Stimulated activated CD8-positive, alpha-beta memory T cell treated with anti-CD3 and anti-CD28 coated beads, Interleukin-4, amount 100 ng/mL, for 24 hours (primary cell): ENCODE measurements at regions not wholly inside any gene's neighbourhood (a gene's known extent, or its start where the extent isn't known, plus 50 kb on each side); places are given as distances from the start of the nearest gene placed in this dataset.

Experiments
- DNase-seq: peaks from one replicate; pipeline ENCODE4 v3.0.0-alpha.2; 2020; ENCODE audit warnings: low read depth

DNA sequence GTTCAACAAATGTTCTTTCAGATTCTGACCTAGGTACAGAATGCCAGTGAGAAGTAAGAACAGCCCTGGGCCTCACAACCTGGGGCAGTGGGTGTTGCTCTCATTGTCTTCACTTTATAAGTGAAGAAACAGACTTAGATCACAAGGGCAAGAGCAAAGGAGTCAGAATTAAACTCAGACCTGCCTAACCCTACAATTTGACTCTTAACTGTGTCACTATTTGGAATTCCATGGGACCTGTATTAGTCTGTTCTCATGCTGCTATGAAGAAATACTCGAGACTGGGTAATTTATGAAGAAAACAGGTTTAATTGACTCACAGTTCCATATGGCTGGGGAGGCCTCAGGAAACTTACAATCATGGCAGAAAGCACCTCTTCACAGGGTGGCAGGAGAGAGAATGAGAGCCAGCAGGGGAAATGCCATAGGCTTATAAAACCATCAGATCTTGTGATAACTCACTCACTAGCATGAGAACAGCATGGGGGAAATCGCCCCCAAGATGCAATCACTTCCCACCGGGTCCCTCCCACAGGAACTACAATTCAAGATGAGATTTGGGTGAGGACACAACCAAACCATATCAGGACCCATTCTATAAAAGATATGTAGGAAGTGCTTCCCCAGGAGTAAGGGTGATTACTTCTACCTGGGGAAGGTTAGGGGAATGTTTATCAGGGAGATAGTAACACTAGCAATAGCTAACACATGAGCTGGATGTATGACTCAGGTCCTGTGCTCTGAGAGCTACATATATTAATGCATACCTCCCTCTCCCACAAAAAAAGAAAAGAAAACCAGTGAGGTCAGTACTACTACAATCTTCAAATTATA lies 270.1 kb downstream of the SOX9 start:
- no peak for DNase-seq

DNA sequence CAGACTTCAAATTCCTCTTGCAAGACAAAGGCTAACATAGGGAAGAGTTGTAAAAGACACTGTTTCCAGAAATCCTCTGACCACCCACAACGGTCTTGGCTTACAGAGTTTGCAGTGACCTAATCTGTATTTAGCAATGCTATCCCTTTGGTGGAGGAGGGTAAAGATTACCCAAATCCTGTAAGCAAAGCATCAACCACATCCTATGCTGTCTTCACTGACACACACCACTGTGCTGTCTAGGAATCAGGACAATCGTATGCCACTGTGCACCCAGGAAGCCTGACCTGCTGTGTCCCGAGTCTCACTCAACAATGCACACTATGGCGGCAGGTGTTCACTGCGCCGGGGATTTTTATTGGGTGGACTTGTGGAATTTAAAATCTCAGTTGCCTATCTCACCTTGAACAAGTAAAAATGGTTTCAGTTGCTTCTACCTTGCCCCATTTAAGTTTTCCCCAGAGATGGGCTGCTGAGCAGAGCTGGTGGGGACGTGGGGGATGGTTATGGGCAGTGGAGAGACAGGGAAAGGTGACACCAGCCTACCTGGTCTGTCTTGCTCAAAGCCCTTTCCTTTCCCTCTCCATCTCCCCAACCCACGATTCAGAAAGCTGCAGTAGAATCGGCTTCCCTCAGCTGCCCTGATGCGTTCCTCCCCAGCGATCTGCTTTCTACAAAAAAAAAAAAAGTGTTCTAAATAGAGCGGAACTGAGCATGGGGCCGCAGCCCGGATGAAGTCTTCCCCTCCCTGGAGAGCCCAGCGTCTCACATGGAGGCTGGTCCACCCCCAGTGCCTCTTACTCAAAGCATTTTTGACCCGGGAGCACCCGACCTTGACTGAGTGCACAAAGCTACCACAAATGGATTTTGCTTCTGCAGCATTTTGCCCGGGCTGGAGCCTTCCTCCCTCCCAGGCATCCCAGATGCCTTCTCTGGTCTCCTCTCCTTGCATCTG lies 271.5 kb downstream of the SOX9 start:
- no peak for DNase-seq

DNA sequence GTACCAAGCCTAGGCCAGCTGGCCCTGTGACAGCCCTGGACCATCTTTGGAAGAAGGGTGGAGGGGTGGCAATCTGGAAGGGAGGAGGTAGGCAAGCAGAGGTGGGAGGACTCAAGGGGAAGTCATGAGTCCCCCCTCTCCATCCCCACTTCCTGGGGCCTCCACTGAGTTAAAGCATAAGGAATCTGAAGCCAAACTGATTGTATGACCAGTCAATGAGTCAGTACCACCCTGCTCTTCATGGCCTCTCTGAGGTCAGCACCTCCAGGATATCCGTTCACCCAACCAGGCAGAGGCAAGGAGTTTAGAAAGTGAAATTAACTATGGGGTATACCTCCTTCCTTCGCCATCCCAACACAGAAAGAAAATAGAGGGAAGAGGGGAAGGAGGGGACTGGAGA lies 272.7 kb downstream of the SOX9 start:
- no peak for DNase-seq

DNA sequence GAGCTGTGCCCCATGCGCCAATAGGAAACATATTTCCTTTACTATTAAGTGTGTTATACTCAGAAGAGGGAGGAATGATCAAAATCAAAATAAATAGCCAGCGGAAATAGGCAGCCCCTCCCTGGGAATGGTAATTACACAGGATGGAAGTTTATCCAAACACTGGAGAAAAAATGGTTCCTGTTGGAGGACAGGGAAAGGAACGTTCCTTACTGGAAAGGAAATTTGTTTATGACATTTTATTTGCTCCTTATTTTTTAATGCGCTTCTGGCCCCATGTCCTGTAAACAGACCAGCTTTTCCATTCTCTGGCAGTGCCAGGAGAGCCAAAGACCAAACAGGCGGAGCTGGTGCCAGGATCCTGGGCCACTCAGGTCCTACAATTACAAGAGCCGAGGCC lies 273.7 kb downstream of the SOX9 start:
- DNase-seq = no peak

DNA sequence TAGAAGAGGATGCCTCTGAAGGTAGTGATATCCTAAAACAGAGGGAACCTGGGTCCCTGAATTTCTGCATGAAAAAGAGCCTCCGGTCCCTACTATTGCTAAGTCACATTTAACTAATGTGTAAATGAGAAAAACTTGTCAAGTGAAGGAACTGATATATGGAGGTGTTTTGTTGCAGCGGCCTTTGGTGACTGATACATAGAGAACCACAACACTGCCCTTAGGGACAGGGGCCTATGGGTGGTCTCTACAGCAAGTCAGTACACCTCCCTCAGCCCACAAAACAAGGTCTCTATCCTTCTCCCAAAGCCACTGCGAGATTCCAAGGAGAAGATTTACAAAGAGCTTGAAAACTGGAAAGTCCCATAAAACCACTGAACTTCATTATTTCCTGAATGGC lies 275.3 kb downstream of the SOX9 start:
- DNase-seq = no peak

DNA sequence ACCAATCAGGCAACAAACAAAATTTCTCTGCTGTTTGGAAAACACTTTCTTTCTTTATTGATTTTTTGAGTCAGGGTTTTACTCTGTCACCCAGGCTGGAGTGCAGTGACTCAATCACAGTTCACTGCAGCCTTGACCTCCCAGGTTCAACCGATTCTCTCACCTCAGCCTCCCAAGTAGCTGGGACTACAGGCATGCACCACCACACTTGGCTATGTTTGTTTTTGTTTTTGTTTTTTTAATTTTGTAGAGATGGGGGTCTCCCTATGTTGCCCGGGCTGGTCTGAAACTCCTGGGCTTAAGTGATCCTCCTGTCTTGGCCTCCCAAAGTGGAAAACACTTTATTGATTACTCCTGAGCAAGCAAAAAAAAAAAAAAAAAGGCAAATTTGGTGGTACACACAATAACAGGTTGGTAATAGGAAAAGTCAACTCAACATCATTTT lies 276.4 kb downstream of the SOX9 start:
- DNase-seq = no peak

DNA sequence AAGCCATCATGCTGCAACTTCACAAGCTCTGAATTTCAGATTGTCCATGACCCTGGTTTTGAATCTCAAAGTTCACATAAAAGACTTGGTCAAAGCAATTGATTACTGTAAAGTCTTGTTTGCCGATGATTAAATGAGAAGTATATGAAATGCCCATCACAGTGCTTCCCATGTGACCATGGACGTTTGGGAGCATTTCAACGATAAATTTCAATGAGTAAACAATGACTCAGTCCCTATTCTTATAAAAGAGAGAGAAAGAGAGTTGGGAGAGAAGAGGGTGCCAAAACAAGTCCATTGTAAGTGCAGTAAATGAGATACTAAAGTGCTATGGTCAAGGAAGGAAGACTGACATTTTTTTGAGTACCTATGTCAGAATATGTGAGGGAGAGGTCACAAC lies 276.9 kb downstream of the SOX9 start:
- no peak for DNase-seq

DNA sequence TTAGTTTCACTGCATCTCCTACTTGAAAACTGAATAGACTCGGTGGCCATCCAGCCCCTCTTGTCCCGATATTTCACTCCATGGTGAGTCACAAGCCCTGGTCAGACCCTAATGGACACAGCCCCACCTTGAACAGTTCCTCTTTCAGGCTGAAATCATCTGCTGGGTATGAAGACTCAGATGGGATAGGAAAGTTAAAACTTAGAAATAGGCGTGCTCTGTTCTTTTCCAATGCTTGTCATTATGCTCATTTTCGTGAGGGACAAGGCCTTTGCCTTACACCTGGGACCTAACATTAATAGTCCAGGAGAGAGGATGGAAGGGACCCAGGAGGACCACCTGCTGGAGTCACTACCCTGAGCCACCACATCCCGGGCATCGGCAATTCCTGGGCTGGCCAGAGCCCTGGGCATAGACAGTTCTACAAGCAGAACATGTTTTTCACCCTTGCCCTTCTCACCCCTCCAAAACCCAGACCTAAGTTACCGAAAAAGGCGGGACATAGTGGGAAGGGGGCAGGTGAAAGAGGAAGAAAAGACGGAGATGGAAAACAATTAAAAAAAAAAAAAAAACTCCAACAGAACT lies 278.3 kb downstream of the SOX9 start:
- no peak for DNase-seq

DNA sequence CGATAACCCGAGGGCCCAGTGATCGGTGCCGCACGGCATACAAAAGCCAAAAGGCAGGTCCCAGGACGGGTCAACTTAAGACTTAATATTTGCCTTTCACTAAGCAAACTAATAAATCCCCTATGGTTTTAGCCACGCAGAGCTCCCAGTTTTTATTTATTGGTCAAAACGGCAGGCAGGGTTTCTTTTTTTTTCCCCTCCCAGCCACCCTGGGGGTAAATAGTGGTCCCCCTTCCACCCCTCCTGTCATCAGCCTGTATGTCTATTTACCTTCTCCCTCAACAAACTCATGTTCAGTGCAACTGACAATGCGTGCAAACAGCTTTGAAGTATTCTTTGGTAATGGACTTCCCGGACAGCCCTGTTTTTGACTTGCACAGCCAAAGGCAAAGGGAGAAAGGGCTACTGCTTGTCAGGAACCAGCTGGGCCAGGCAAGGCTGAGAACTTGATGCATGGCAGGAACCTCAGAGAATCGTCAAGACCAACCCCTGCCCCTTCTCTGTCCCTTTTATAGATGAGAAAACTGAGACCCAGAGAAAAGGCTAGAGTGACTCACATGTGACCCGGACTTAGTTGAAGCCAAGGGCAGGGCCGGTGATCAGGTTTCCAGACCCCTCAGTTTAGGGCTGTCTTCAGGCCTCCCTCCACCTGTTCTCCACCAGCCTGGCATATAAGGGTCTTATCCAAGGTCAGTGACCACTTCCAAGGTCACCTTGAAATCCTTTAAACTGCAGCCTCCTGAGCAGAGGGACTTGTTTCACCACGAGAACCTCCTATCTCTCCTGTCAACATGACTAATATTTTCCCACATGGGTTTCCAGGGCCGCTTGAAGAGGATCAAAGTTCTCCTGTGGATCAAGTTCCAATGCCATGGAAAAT lies 279.0 kb downstream of the SOX9 start:
- no peak for DNase-seq

DNA sequence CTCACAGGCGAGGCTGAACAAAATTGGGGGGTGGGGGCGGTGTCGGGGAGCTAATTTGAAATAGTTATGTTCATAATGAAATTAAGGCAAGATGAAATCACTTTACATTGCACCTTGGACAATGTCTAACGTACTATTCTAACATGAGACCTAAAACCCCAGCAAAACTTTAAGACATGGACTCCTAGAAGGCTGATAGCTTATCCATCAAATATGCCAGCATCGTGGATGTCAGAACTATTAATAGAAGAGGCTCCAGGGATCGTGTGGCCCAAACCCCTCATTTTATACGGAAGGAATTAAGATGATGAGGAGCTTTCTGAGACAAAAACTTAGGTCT lies 279.6 kb downstream of the SOX9 start:
- no peak for DNase-seq

DNA sequence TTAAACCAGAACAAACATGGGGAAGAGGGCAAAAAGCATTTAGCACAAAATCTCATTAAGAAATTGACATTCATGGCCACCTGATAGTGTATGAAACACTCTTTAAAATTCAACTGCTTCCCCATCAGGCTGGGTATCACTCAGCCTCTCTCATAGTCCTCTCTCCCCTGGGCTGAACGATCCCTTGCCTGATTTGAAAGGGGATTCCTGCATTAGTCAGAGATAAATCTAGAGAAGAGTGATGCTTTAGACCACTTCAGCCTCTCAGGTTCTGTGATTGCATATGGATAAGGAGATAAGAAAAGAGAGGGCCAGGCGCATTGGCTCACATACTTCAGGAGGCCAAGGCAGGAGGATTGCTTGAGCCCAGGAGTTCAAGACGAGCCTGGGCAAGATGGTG lies 280.0 kb downstream of the SOX9 start:
- no peak for DNase-seq

DNA sequence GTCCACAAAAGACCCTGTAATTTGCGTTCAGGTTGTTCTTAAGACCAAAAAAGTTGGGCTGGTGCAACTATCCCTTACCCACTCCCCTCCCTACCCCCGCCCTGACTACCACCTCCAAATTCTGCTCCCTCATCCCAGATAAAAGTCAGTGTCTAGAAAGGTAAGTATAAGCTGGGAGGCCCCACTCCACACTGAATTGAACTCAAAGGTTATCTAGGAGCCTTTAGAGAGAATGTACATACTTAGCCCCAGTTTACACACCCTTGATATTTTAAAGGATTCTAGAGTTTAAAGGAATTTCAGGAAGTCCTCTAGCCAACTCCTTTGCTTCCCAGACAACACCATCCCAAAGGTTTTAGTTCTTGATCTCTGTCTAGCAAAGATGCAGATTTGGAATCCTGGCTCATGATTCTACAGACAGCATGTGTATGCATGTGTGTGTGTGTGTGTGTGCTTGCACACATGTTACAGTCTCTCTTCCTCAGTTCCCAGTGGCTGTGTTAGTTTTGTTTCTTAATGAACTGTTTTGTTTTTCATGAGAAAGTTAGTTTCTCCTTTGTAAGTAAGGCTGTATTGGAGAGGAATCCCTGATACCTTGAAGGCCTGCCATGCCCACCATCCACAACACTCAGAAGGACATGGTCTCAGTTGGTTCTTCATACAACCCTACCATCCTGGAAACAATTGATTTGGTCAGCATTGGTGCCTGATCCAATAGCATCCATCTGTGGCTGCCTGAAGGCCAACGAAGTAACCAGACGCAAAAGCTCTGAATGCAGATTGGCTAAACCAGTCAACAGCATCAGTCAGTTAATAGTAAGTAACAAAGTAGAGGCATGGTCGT lies 281.3 kb downstream of the SOX9 start:
- DNase-seq = no peak

DNA sequence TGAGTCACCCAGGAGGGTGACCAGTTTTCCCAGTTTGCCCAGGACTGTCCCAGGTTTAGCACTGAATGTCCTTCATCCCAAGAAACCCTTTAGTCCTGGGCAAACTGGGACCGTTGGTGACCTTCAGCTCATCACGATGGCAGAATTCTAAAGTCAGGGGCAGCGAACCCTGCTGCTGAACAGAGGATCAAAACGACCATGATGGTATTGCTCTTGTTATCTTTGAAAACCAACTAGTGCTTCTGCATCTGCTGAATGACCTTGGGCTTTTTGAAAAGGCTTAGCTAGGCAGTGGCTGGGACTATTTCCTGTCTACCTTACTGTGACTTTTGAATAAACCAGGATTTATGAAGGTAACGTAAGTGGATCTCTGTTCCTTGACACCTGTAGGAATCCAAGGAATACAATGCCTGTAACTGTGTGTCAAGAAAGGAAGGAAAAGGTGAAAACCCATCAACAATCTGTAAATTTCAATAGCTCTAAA lies 281.9 kb downstream of the SOX9 start:
- DNase-seq = no peak

DNA sequence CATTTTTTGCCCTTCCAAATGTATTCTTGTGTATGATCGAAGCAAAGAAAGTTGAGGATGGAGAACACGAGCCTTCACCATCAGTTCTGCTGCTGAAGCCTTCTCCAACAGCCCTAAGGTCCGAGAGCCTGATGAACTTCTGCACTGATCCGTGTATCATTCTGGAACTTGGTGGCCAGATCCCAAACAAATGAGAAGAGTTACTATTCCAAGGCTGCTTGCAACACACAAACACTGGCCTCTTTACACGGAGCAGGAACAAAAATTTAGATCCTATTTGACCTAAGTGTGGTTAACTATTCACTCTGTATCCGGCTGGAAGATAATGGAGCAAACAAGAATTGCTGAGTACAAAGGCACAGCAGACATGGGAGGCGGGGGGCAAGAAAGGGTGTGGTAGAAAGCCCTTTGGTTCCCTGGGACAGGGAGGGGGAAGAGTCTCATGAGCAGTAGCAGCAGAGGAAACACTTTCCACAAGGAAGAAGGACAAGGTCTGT lies 282.9 kb downstream of the SOX9 start:
- no peak for DNase-seq

DNA sequence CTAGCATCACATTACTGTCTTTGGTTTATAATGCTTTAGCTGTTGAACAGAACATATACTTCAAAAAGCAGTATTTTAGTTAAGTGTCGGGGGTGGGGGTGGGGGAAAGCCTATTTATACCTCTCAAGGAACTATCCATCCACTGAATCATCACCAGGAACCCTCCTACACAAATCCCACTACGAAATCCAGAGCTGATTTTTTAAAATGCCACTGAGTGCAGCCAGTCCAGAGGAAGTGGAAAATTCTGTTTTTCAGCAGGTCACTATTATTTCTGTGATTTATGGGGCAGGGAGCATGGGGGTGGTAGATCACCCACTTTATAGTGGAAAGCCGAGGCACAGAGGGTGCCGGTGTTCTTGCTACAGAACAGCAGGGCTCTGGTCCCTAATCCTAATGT lies 284.1 kb downstream of the SOX9 start:
- DNase-seq = no peak

DNA sequence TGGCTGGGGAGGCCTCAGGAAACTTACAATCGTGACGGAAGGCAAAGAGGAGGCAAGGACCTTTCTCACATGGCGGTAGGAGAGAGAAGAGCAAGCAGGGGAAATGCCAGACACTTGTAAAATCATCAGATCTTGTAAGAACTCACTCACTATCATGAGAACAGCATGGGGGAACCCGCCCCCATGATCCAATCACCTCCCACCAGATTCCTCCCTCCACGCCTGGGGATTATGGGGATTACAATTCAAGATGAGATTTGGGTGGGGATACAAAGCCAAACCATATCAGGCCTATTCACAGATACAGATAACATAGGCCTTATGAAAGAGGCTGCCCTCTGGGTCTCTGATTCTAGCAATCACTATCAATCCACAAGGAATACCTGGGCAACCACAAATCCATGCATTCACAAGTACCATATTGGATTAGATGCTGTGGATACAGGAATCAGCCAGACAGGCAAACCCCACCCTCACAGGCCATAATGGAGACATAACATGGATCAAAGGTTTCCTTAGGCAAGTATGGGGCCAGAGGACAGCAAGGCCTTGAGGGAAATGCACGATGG lies 284.9 kb downstream of the SOX9 start:
- no peak for DNase-seq

DNA sequence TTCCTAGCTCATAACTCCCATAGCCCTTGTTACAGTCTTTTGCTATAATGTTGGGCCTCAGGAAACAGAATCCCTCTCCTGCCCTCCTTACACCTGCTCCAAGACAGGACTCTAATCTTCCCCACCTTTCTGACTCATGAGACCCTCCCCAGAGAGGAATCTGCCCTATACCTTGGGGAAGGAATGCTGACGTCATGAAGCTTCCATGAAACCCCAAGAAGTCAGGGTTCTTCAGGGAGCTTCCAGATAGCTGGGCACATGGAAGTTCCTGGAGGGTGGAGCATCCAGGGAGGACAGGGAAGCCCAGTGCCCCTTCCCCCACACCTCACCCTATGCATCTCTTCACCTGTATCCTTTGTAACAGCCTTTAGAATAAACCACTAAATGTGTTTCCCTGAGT lies 285.7 kb downstream of the SOX9 start:
- no peak for DNase-seq

DNA sequence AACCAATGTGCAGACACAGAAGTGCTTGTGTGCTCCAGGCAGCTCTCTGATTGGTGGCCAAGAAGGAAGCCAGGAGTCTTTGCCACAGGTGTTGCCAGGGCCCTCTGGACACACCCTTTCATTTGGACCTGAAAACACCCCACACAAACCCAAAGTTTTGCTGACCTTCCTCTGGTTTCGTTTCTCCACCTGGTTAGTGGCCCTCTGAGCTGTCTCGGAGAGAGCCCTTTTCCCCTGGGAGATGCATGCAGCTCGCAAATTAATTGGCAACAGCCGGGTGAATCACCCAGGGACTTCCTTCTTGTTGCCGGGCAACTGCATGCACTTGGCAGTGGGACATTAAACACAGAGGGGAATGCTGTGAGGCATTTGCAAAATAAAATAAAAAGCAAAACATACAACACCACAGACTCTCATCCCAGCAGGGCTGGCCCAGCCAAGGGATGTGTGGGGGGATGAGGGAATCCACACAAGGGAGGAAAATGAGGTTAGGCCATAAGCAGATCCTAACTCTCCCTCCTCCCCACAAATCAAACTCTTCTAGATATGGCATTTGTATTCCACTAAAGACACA lies 286.6 kb downstream of the SOX9 start:
- no peak for DNase-seq

DNA sequence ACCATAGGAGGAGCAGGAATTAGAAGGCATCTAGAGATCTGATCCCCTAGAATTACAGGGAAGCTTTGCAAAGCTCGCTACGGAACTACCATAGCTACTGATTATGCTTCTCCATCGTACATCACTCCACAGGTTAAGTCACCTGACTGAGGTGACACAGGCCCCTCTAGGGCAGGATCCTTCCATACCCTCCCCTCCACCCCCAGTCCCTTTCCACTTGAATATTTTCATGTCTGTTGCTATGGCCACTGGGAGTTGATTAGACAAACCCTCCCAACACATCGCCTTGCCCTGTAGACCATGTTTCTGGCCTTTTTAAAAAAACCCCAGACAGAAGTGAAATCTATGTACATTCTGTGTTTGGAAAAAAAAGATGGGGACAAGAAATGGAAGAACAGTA lies 287.1 kb downstream of the SOX9 start:
- no peak for DNase-seq

DNA sequence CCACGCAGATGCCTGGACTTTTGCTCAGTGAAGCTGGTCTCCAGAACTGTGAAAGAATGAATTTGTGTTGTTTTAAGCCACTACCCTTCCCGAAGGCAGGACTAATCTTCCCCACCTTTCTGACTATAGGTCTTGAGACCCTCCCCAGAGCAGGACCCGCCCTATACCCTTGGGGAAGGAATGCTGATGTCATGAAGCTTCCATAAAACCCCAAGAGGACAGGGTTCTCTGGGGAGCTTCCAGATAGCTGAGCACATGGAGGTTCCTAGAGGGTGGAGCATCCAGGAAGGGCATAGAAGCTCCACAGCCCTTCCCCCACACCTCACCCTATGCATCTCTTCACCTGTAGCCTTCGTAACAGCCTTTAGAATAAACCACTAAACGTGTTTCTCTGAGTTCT lies 287.8 kb downstream of the SOX9 start:
- DNase-seq = no peak
